ENCODE measurements at regions not wholly inside any gene's neighbourhood (a gene's known extent, or its start where the extent isn't known, plus 50 kb on each side); places are given as distances from the start of the nearest gene placed in this dataset.

DNA sequence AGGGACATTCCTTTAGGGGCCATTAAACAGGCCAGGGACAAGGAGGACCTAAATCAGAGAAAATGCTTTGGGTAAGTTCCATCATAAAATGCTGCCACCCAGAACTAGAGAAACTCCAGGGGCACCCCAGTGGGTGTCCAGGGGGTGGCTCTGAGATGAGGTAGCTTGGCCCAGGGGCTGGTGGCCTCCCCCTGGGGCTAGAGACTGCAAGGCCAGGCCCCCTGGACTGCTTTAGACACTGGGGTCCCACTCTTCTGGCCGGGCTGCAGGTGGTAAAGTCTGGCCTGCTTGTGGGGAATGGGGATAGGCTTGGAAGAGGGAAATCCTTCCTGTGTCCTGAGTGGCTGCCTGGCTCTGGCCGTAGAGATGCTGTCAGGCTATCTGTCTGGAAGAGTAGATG is 169.6 kb upstream of the PODXL start:
- in situ Hi-C loops (cut with MboI) (no loop called here), intact Hi-C loops (cut with micrococcal nuclease) (no loop called here)
- Histone ChIP-seq H3K4me1 (replicated peaks in 1 of 2; ENCODE audit: control insufficient read depth in 2 of 2, insufficient read depth in 2 of 2, low read length in 2 of 2) (no peaks in the 10 kb centered on the region), H3K4me2 (ENCODE audit: insufficient read depth, low read length) (no peak overlapping the region), H3K9me1 (ENCODE audit: control insufficient read depth, insufficient read depth, low read length) (no peaks in the 10 kb centered on the region), H3K9me3 (replicated peaks; ENCODE audit: control insufficient read depth, insufficient read depth, low read depth, low read length) (no peaks in the 10 kb centered on the region), H3K27me3 (ENCODE audit: control insufficient read depth in 2 of 2, insufficient read depth in 2 of 2, low read length in 2 of 2) (peaks cover 0 to 8% of the 10 kb centered on the region in 2 experiments; a peak in 2 of 5 replicates), H3K79me2 (ENCODE audit: control insufficient read depth, insufficient read depth, low read length) (no peaks in the 10 kb centered on the region), H3K36me3 (ENCODE audit: control insufficient read depth, insufficient read depth, low read length) (no peaks in the 10 kb centered on the region), H3K4me3 (no peak overlapping the region), H3K9ac (ENCODE audit: insufficient read depth in 1 of 2, low read depth in 2 of 2, low read length in 2 of 2) (no peak overlapping the region), H3K27ac (ENCODE audit: extremely low read depth, low read depth, low read length) (no peak overlapping the region), H4K20me1 (replicated peaks; ENCODE audit: control insufficient read depth, insufficient read depth, low read length) (no peaks in the 10 kb centered on the region; the same call in 1 of the 2 replicates), H2AFZ (ENCODE audit: low read depth, low read length) (no peak overlapping the region)
- POLR2A ChIA-PET, result no interaction called here
- FAIRE-seq (no peak), DNase-seq (ENCODE audit: extremely low read depth in 1 of 4, low spot score in 3 of 4) (no peak), ATAC-seq (no peak)
- WGBS (ENCODE audit: insufficient coverage, low coverage, missing lambda C conversion rate), result 0% methylated on average over 2 of the region's 2 CpGs
- CTCF ChIA-PET (ENCODE audit: low intra/inter-chr PET ratio), result no interaction called here
- no TSS peak for BruUV-seq (replicated peaks)
- no peak for TF ChIP-seq CBX8 (IDR thresholded peaks at IDR 0.05; ENCODE audit: borderline replicate concordance, extremely low read depth, low read depth, low read length, poor library complexity, severe bottlenecking)
- TF ChIP-seq, protein P1, sequence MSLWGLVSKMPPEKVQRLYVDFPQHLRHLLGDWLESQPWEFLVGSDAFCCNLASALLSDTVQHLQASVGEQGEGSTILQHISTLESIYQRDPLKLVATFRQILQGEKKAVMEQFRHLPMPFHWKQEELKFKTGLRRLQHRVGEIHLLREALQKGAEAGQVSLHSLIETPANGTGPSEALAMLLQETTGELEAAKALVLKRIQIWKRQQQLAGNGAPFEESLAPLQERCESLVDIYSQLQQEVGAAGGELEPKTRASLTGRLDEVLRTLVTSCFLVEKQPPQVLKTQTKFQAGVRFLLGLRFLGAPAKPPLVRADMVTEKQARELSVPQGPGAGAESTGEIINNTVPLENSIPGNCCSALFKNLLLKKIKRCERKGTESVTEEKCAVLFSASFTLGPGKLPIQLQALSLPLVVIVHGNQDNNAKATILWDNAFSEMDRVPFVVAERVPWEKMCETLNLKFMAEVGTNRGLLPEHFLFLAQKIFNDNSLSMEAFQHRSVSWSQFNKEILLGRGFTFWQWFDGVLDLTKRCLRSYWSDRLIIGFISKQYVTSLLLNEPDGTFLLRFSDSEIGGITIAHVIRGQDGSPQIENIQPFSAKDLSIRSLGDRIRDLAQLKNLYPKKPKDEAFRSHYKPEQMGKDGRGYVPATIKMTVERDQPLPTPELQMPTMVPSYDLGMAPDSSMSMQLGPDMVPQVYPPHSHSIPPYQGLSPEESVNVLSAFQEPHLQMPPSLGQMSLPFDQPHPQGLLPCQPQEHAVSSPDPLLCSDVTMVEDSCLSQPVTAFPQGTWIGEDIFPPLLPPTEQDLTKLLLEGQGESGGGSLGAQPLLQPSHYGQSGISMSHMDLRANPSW (CRISPR knock-in tag; IDR thresholded peaks at IDR 0.05), result no peak
- no peak for TF ChIP-seq CCAR2 (IDR thresholded peaks at IDR 0.05; ENCODE audit: low read depth, low read length)
- TF ChIP-seq, protein P2, sequence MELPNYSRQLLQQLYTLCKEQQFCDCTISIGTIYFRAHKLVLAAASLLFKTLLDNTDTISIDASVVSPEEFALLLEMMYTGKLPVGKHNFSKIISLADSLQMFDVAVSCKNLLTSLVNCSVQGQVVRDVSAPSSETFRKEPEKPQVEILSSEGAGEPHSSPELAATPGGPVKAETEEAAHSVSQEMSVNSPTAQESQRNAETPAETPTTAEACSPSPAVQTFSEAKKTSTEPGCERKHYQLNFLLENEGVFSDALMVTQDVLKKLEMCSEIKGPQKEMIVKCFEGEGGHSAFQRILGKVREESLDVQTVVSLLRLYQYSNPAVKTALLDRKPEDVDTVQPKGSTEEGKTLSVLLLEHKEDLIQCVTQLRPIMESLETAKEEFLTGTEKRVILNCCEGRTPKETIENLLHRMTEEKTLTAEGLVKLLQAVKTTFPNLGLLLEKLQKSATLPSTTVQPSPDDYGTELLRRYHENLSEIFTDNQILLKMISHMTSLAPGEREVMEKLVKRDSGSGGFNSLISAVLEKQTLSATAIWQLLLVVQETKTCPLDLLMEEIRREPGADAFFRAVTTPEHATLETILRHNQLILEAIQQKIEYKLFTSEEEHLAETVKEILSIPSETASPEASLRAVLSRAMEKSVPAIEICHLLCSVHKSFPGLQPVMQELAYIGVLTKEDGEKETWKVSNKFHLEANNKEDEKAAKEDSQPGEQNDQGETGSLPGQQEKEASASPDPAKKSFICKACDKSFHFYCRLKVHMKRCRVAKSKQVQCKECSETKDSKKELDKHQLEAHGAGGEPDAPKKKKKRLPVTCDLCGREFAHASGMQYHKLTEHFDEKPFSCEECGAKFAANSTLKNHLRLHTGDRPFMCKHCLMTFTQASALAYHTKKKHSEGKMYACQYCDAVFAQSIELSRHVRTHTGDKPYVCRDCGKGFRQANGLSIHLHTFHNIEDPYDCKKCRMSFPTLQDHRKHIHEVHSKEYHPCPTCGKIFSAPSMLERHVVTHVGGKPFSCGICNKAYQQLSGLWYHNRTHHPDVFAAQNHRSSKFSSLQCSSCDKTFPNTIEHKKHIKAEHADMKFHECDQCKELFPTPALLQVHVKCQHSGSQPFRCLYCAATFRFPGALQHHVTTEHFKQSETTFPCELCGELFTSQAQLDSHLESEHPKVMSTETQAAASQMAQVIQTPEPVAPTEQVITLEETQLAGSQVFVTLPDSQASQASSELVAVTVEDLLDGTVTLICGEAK (IDR thresholded peaks at IDR 0.05), result no peak
- TF ChIP-seq, protein P2 (CRISPR knock-in tag; IDR thresholded peaks at IDR 0.05), result no peak
- no peak for TF ChIP-seq NCOR1 (IDR thresholded peaks at IDR 0.05)
- no peak for TF ChIP-seq RB1 (IDR thresholded peaks at IDR 0.05; ENCODE audit: low read depth)
- TF ChIP-seq GATAD2A (IDR thresholded peaks at IDR 0.05), result no peak
- no peak for TF ChIP-seq PML (IDR thresholded peaks at IDR 0.05; ENCODE audit: low read length)
- no peak for TF ChIP-seq ZC3H4 (CRISPR knock-in tag; IDR thresholded peaks at IDR 0.05; ENCODE audit: borderline replicate concordance)
